ENCODE measurements at regions not wholly inside any gene's neighbourhood (a gene's known extent, or its start where the extent isn't known, plus 50 kb on each side); places are given as distances from the start of the nearest gene placed in this dataset.
A peak's percentile ranks its signal among the peaks of the same experiment; 100 is the strongest.

GRCh38 chr9:89984214-89984613, 379.4 kb downstream of the GADD45G start:
- no peak for DNase-seq

- no peak for DNase-seq
Measured at GRCh38 chr9:89985068-89985467, 380.3 kb downstream of the GADD45G start.

DNA sequence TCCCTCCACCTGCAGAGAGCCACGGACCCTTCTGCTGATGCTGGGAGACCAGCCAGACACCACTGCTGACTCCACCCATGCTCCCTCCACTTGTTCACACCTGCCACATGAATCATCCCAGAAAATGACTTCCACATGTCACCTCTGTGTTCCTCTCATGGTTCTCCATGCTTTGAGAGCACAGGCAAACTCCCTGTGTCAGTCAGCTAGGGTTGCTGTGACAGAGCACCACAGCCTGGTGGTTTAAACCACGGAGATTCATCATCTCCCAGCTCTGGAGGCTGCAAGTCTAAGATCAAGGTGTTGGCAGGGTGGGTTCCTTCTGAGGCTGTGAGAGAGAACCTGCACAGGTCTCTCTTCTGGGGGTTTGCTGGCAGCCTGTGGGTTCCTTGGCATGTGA, 381.4 kb downstream of the GADD45G start:
- peak in 1 of 2 donors; percentile 18 for DNase-seq

DNA sequence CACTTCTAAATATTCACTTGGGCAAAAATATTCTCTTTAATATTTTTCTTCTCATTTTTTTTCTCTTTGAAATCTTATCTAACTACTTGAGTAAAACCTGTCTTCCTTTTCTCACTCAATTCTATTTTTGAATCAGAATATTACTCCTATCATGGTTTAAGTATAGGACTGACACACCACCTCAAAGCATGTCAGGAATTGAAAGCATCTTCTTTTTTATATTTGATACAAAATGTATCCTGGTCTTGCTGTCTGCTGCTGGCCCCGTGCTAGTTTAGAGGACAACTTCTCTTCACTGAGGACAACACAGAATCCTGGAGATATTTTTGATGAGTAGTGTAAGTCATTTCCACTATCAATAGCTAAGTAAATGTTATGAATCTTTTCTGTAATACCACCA, 383.6 kb downstream of the GADD45G start:
- DNase-seq = no peak

DNA sequence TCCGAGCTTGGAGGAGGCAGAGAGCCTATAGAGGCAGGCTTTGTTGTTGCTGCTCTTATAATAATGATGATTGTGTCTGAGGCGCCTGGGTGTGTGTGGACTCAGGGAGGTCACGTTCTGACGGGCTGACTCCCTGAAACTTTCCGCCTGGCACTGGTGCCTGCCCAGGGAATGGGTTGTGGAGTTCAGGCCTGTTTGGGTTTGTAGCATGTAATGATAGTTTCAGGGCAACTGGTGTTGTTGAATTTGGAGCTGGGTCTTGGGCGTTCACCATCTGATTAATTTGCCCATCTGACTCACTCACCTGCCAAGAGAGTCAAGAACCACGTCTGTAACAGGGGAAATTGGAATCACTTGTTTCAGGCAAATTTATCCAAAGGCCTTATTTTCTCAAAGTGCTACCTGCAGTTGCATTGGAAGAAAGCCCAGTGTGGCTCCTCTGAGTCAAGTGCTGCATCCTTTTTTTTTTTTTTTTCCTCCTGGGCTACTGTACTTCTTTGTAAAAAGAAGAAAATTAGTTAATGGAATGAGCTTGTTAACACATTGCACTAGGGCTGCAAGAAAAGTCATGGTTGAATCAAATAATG, 386.5 kb downstream of the GADD45G start:
- no peak for DNase-seq

DNA sequence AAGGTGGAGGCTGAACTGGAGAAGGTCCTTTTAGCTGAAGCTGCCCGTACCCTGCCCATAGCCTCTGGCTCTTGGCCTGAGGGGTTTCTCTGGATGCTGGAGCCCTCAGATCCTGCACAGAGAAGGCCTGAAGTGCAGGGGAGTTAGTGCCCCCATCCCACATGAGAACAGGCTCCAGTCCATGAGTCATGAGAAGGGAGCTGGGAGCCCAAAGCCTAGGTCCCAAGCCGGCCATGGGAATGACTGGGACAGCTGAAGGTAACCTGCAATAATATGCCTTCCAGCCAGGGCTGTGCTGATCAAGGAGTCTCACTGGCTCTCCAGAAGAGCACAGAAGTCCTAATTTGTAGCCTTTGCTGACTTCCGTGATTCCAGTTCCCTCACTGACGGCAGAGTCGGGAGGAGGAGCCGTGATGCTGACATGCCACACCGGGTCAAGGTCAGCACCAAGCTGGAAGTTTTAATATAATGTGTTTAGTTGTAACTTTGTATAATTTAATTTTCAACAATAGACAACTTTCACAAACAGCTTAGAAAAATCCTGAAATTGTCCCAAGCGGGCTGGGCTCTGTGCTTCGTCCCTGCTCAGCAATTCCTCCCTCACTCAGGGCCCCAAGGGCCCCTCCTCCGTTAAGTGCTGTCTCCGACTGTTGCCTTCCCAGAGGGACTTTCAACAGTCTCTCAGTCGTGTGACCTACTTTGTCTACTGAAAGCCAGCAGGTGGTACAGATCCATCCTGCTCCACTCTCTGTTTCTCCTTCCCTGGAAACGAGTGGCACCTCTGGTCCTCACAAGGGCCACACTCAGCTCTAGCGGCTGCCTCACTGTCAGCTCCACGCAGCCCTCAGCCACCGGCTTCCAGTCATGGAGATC, 387.8 kb downstream of the GADD45G start:
- DNase-seq = no peak

DNA sequence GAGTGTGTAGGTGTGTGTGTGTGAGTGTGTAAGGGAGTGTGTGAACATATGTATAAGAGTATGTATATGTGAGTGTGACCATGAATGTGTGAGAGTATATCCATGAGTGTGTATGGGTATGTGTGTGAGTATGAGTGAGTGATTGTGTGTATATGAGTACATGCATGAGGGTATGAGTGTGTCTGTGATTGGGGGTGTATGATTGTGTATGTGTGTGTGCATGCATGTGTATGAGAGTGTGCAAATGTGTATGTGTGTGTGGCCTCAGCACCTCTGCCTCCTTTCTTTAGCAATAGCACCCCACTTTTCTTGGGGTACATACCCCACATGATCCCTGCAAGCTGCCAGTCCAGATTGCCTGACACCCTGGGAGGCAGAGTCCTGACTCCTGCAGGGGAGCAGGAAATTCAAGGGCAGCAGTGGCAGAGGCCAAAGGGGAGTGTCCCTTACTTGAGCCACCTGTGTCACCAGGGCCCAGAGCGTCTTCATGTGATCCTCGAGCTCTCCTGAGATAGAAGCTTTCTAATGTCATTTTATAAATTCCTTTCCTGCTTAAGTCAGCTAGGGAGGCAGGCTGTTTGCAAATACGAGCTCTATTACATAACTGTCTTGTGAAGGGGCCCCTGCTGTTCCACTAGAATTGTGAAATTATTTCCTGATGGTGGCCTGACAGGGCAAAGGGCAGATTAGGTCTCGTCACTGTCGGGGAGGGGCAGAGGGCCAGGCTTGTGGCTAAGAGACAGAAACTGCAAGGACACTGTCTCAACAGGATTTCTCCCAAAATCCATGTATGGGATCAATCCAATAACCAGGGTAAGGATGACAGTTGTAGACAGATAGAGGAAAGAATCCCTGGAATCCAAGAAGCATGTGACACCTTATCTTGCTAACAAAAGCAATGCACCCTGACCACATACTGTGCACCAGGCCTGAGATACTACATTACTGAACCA, 389.1 kb downstream of the GADD45G start:
- no peak for DNase-seq

DNA sequence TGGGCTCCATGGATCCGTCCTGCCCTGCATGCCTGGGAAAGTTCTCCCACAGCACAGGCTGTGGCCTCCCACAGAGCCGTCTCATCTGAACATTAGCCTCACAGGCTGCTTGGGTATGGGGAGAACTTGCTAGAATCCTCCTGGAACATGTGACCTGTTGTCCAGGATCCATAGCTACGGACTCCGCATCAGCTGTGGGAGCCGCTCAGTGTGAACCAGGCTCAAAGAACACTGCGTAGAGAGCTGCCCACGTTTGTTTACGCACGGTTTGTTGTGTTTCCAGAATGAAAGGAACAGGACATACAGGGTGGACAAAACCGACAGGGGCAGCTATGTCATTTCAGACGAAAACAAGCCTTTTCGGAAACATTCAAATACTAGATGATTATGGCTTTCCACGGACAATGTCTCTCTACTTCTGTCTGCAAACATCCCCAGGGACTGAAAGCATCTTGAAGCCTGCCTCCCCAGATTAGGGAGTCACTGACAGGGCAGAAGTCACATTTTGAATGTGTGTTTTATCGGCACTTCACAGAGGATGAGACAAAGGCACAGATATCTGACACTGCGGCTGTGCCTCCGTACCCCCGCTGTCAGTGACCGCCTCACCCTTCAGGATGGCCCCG, 390.3 kb downstream of the GADD45G start:
- no peak for DNase-seq

GRCh38 chr9:89996116-89996515, 391.3 kb downstream of the GADD45G start:
- DNase-seq = no peak

DNA sequence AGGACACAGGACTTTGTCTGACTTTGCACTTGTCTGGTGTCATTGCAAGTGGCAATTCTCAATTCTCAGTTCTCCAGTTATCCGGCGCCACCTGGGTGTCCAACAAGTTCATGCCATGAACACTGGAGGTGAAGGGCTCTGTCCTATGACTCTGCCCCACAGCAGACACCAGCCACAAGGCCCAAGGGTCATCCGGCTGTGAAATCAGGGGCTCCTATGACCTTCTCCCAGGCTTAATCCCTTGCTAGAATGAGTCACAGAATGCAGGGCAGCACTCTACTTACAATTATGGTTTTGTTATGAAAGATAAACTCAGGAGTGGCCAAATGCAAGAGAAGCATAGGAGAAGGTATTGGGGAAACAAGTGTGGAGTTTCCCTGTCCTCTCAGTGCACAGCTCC, 392.0 kb downstream of the GADD45G start:
- no peak for DNase-seq

GRCh38 chr9:89998633-89999032, 393.8 kb downstream of the GADD45G start:
- no peak for DNase-seq

DNA sequence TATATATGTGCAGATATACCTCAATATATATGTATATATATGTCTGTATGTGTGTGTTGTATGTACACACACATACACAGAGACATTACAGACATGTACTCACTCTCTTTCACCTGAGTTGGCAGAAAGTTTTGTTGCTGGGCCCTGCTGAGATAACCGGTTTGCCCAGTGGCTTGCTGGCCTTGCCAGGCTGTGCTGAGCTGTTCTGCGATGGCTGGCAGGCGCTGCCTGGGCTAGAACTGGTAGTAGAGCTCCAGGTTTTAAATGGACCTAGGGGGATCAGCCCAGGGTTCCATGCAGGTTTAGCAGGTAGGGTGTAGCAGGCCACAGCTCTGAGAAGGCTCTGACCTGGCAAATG, 394.3 kb downstream of the GADD45G start:
- no peak for DNase-seq

DNA sequence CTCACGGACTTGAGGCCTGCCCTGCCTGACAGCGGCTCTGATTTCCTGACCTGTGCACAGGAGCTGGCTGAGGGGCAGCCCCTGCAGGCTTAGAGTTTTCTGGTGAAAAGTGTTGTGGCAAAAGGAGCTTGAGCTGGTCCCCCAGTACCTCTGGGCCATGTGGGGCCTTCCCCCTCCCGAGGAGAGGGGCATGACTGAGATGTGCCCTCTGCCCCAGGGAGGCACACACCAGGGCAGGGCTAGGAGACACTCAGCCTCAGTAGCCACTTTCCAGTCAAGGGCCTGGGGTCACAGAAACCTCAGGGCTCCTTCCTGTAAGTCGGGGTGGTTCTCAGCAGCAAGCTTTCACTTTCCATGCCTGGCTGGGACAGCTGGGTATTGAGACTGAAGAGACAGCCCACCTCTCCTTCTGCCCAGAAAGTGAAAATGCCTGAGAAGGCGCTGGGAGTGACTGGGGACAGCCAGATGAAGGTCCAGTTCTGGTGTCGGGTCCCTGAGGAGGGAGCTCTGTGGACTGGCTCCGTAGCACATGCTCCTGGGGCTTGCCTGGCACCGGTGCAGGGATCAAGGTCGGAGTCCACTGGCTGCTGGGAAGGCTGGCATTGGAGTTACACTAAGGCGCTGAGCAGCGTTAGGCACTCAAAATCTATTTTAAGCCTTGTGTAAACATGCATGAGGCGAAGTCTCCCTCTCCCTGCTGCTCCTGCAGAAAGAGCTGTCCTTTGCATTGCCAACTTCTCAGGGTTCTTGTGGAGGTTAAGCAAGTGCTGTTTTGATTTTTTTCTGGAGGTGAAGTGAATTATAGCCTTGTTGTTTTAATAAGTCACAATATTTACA, 394.9 kb downstream of the GADD45G start:
- DNase-seq = peak; percentile 44 to 49

DNA sequence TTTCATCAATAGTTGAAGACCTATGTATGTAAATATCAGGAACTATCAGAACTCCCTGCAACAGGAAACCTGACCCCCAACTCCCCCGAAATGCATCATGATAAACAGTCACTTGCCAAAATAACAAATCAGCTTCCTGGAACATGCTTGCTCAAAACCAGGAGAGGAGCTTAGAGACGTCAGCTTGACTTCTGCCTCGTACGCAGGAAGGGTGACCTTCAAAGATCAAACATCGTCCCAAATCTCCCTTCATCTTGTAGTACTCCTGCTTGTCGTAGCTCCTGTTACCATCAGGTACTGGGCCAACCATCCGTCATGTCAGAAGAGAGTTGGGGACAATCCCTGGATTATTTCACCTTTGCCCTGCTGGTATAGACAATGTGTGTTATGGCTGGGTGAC, 396.1 kb downstream of the GADD45G start:
- no peak for DNase-seq

DNA sequence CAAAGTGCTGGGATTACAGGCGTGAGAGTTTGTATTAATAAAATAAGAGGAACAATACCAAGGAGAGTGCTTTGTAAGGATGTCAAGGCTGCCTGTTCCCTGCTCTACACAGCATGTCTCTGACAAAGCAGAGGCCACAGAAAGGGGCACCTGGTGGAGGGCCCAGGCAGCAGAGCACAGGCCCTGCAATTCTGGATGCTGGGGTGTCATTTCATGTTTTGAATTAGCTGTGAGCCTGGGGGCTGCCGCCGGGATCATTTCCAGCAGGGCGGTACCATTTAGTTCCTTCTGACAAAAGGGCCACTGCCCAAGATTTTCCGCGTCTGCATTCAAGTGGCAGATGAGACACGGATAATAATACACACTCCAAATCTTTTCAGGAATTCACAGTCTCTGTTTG, 396.9 kb downstream of the GADD45G start:
- DNase-seq = no peak

DNA sequence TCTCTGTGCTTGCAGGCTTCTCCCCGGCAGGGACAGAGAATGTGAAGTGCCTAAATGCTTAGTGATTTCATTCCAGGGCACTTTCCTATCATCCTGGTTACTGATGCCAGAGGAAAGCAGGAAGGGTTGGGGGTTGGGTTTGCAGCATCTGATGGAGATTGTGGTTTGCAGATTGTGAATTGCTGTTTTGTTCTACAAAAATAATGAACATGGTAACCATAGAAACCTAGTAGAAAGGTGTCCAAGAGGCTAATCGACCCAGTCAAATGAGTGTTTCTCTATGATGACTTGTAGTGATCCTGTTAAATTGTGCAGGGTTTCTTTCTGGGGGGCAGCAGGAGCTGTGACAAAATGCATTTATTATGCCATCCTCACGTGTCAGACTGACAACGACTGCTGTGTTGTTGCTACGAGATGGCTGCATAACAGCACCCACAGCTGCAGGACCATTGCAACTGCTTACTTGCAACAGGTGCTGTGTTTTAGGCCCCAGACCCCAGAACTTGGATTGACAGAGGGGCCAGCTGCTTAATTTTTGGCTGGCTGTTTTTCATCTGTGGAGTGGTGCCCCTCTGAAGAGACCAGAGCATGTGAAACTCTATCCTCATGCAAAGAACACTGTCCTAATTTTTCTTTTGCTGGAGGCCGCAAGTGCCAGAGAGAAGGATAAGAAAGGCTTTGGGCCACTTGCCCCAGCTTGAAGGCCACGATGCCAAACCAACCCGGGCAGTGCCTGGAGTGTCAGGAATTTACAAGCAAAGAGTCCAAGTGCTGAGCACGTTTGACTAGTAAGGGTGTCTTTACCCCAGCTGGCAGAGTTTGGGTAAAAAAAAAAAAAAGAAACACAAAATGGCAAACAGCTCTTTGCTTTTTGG, 397.8 kb downstream of the GADD45G start:
- no peak for DNase-seq

DNA sequence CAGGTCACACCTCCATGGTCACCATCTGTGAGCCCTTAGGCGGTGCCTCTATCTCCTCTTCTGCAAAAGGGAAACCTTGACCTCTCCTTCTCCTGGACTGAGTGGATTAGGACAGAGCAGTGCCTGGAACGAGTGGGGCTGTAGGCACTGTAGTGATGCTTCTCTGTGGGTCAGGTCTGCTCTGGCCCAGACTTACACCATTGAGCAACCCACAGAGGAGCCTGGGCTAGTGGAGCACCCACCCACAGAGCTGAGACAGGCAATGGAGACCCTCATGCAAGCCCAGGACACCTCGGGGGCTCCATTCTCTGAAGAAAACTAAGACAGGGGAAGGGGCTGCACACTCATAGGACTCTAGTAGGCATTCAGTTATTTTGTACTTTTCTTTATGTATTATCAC, 400.6 kb downstream of the GADD45G start:
- no peak for DNase-seq

GRCh38 chr9:90007516-90008440, 403.0 kb downstream of the GADD45G start:
- DNase-seq = no peak

- DNase-seq = no peak
Measured at GRCh38 chr9:90009447-90009846, 404.6 kb downstream of the GADD45G start.

- DNase-seq = no peak
Measured at GRCh38 chr9:90010793-90011192, 406.0 kb downstream of the GADD45G start.

Measured in stimulated activated CD4-positive, alpha-beta T cell treated with anti-CD3 and anti-CD28 coated beads, Interleukin-2, amount 100 ng/mL, for 48 hours (primary cell).